ENCODE measurements at regions not wholly inside any gene's neighbourhood (a gene's known extent, or its start where the extent isn't known, plus 50 kb on each side); places are given as distances from the start of the nearest gene placed in this dataset.

GRCh38 chr5:161235569-161235968, 311.0 kb downstream of the GABRB2 start:
- DNase-seq, result no peak

GRCh38 chr5:161233553-161233952, 313.0 kb downstream of the GABRB2 start:
- no peak for DNase-seq

GRCh38 chr5:161230221-161230620, 316.3 kb downstream of the GABRB2 start:
- no peak for DNase-seq

- no peak for DNase-seq
Observed at GRCh38 chr5:161219816-161220215, 326.7 kb downstream of the GABRB2 start.

- DNase-seq, result no peak
Observed at GRCh38 chr5:161216877-161217276, 329.6 kb downstream of the GABRB2 start.

- no peak for DNase-seq
Observed at GRCh38 chr5:161212123-161212712, 334.3 kb downstream of the GABRB2 start.

- DNase-seq, result no peak
Observed at GRCh38 chr5:161201558-161201957, 345.0 kb downstream of the GABRB2 start.

- no peak for DNase-seq
Observed at GRCh38 chr5:161190778-161191177, 338.8 kb upstream of the ATP10B start.

- no peak for DNase-seq
Observed at GRCh38 chr5:161190086-161190485, 338.1 kb upstream of the ATP10B start.

- DNase-seq, result no peak
Observed at GRCh38 chr5:161189452-161189851, 337.4 kb upstream of the ATP10B start.

- DNase-seq, result no peak
Observed at GRCh38 chr5:161183559-161183958, 331.5 kb upstream of the ATP10B start.

GRCh38 chr5:161176221-161176620, 324.2 kb upstream of the ATP10B start:
- DNase-seq, result no peak

GRCh38 chr5:161169776-161170175, 317.8 kb upstream of the ATP10B start:
- DNase-seq, result no peak

GRCh38 chr5:161167016-161167767, 315.2 kb upstream of the ATP10B start:
- no peak for DNase-seq

- DNase-seq, result no peak
Observed at GRCh38 chr5:161165998-161166660, 314.1 kb upstream of the ATP10B start.

GRCh38 chr5:161157925-161158324, 305.9 kb upstream of the ATP10B start:
- DNase-seq, result no peak

GRCh38 chr5:161155451-161155850, 303.4 kb upstream of the ATP10B start:
- no peak for DNase-seq

- DNase-seq, result no peak
Observed at GRCh38 chr5:161152415-161152940, 300.5 kb upstream of the ATP10B start.

GRCh38 chr5:161150441-161150988, 298.5 kb upstream of the ATP10B start:
- DNase-seq, result no peak

GRCh38 chr5:161149078-161149477, 297.1 kb upstream of the ATP10B start:
- DNase-seq, result no peak

- DNase-seq, result no peak
Observed at GRCh38 chr5:161138751-161139455, 286.9 kb upstream of the ATP10B start.

- DNase-seq, result no peak
Observed at GRCh38 chr5:161134956-161135355, 282.9 kb upstream of the ATP10B start.

GRCh38 chr5:161134083-161134482, 282.1 kb upstream of the ATP10B start:
- no peak for DNase-seq

Measured in left hindlimb (tissue), 1 donor.